ENCODE measurements at regions not wholly inside any gene's neighbourhood (a gene's known extent, or its start where the extent isn't known, plus 50 kb on each side); places are given as distances from the start of the nearest gene placed in this dataset.

DNA sequence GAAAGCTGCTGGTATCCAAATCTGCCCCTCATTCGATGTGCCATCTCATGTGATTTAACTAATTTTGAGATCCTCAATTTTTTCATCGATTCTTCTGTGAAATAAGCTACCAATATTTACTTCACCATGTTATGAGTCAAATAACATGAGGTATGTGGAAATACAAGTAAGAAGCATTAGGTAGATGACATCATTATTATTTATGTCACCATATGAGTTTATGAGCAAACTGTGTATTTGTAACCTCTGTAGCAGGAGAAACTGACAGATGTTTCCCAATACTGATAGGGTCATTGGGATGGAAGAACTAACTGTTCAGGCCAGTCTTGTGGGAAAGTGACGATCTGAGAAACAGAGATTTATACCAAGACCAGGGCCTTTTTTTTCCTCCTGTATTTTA lies 229.4 kb upstream of the GOT2 start:
- TF ChIP-seq GATA2 (IDR thresholded peaks at IDR 0.05; ENCODE audit: low read depth, low read length) (no peak), GATA3 (IDR thresholded peaks at IDR 0.05; ENCODE audit: low read depth, low read length) (no peak)

Measured in SH-SY5Y (cell line).